HG02642 (cell line): ENCODE measurements at regions not wholly inside any gene's neighbourhood (a gene's known extent, or its start where the extent isn't known, plus 50 kb on each side); places are given as distances from the start of the nearest gene placed in this dataset.
"Not testable (repeated sequence)": the region's sequence is repeated elsewhere in the genome, so short reads cannot be mapped to it uniquely, and the experiment has no call there.

Source experiments
- ATAC-seq: cut with Tn5 transposase; IDR thresholded peaks from one replicate; pipeline ENCODE4 v1.9.1; 2021; ENCODE audit warnings: mild to moderate bottlenecking; ENCODE audit not compliant: unreplicated experiment, poor library complexity

DNA sequence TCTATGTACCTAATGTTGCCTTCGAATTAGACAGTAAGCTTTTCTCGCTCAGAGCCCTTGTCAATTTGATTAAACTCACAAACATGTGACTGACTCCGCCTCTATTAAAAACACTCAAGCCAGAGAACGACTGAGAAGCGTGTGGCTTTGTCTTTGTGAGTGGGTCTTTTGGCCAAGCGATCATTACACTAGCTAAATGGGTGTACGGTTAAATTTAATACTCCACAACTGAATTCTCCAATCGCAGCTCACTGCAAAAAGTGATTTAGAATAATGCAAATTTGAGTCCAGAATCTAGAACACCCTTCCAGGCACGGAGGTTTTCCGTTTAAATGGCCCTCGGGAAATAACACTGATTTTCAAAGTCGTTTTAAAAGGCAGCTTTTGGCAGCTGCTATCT lies 253.7 kb downstream of the EFCAB11 start:
- no peak for ATAC-seq

DNA sequence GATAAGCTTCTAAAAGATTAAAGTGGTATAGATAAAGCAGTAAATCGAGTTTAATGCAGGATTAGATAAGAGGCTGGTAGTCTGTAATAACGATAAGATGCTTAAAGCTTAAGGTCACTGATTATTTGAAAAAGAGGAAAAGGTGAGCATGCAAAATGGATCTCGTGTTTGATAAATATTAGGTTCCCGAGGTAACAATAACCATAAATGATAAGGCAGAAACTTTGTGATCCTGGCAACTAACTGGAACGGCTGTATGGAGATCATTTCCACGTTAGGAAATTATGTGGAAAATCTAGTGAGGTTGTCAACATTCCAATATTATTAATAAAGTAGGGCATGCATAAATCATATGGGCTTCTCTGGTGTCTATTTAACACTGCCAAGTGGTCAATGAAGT lies 255.5 kb downstream of the EFCAB11 start:
- ATAC-seq, result no peak

DNA sequence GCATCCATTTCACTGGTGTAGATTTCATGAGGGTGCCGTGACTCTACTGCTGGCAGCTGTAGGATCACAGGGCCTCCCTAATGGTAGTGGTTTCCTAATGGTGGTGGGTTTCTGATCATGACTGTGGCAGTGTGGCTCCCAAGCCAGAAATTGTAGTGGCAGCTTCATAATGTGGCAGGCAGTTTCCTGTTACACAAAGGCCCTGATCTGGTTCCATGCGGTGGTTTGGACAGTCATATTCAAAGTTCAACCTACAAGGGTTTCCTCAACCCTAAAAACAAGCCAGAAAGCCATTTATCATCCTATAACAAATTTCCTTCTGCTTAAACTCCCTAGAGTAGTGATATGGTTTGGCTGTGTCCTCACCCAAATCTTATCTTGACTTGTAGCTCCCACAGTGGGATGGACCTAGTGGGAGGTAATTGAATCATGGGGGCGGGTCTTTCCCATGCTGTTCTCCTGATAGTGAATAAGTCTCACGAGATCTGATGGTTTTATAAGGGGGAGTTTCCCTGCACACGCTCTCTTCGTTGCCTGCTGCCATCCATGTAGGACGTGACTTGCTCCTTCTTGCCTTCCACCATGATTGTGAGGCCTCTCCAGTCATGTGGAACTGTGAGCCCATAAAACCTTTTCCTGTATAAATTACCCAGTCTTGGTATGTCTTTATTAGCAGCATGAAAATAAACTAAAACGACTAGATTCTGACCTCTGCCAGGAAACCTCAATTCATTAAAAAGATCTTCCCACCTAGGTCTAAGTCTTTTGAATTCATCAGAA lies 257.1 kb downstream of the EFCAB11 start:
- ATAC-seq, result no peak

DNA sequence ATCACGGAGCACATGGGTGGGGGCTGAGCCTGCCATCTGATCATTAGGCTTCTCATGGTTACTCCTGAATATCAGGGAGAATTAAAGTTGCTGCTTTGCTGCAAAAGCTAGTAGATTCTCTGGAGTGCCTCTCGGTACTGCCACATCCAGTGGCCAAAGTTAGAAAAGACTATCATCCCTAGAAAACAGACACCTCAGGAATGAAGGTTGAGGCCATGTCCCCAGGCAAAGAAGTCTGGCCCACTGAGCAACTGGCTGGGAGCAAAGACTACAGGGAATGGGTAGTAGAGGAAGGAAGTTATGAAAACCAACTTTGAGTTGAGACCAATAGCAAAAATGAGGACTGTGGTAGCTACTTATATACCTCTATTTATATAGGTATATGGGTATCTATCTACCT lies 258.7 kb downstream of the EFCAB11 start:
- ATAC-seq, result no peak

DNA sequence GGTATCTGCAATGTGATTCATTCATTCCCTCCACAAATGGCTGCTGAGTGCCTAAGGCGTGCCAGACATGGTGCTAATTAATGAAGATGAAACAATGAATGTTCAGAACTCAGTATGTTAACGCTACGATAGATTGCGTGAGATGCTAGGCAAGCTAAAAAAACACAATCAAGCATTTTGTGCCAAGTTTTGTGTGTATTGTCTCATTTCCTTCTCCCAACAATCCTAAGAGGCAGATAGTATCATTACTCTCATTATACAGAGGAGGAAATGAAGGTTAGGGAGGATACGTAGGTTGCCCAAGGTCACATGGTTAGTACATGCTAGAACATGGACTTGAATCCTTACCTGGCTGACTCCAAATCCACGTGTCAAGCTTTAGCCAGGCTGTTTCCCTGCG lies 264.4 kb downstream of the EFCAB11 start:
- ATAC-seq, result no peak

DNA sequence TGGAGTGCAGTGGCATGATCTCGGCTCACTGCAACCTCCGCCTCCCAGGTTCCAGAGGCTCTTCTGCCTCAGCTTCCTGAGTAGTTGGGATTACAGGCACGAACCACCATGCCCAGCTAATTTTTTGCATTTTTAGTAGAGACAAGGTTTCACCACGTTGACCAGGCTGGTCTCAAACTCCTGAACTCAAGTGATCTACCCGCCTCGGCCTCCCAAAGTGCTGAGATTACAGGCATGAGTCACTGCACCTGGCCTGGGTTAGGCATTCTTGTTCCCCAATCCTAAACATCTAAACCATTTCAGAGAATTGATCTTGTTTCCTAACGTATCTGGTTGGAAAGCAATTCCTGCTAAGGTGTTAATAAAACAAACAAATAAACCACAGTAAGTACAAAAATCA lies 264.8 kb downstream of the EFCAB11 start:
- ATAC-seq, result not testable (repeated sequence)

DNA sequence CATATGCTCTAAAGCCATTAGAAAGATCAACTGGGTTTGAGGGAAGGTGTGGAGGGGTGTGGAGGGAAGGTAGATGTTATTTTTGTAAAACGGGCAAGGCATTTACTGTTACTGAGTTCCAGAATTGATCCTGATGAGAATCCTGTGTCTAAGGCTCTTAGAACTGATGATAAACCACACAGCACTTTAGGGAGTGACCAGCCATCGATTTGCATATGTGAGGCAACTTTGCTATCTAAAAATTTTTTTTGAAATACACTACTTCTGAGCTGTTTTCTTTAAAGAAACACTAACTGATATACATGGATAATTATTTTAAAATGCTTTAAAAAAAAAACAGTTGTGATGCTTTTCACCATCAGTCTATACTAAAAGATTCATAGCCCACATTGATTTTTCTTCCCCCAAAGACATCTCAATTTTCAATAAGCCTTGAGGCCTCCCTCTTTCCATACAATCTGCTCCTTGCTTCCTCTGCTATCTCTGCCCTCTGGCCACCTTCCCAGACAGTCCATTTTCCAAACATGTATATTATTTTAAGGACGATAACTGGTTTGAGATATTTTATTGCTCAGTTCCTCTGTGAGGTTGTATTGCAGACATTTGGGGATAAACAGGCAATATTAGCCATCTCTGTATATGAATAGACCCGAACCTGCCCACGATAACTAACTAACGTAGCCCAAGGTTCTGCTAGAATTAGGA lies 265.9 kb downstream of the EFCAB11 start:
- ATAC-seq, result no peak

DNA sequence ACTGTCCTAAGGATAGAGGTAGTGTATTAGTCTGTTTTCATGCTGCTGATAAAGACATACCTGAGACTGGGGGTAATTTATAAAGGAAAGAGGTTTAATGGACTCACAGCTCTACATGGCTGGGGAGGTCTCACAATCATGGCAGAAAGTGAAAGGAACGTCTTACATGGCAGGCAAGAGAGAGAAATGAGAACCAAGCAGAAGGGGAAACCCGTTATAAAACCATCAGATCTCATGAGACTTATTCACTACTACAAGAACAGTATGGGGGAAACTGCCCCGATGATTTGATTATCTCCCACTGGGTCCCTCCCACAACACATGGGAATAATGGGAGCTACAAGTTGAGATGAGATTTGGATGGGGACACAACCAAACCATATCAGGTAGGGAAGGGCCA lies 267.4 kb downstream of the EFCAB11 start:
- ATAC-seq, result not testable (repeated sequence)

DNA sequence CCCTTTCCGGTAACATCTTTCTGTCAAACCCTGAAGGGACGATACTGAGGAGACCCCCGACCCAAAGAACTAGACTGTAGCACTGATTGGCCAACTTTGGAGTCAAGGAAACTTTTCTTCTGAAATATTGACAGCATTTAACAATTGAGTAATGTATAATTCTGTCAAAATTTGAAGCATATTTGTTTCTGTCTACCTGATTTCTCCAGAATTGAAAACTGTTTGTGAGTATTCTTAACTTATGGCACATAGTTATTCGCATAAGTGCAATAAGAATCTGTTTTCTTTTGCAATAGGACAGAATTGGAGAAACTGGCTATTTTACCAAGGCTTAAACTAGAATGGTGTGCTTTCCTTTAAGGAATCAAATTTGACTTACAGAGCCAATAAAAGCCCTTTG lies 267.1 kb upstream of the FOXN3 start:
- ATAC-seq, result no peak

DNA sequence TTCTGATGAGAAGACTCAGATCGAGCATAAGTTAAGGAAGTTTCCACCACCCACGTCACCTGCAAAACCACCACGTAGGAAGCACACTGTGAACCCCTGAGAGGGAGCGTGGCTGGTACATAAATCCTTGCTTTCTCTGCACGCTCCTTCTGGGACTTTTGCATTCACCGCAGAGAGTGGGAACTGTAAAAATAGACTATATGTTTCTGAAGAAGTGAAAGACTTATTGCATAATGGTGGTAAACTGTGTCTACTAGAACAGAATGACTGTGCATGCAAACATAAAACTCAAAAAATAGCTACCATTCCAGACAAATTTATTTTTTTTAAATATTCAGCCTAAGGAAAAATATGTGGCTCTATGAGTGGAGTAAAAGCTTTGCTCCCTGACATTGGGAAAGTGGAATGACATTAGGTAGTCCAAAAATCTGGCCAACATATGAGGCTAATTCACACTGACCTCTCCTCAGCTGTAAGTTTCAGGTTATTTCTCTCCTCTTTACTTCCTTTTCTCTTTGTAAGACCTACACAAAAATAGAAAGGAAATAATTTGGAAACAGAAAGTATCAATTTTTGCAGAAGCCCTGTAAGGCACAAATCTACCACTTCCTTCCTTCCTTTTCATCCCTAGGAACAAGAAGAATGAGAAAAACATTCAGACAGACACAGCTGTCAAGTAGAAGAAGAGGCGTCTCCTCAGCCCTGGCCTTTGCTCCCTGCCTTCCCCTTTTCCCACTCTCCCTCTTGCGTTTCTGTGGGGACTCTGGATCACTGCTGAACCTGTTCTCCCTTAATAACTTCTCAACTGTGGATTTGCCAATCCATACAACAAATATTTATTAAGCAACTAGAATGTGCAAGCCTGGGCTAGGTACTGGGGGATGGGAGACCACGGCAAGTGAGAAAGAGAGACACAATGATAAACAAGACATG lies 264.3 kb upstream of the FOXN3 start:
- ATAC-seq, result peak; percentile 84

DNA sequence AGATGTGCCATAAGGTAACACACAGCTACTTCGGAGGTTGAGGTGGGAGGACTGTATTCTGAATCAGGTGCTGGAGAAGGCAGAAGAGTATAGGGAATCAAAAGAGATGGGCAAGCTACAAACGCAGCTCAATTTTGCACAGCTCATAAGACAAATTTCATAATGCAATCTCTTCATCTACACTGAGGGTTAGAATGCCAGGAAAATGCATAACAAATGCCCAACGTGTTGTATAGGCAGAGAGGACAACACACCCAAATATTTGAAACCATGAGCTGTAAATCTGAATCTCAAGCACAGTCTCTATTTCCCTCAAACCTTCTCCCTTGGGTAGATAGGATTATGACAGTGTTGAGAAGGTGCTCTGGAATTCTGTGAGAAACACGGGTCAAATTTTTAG lies 263.1 kb upstream of the FOXN3 start:
- no peak for ATAC-seq

DNA sequence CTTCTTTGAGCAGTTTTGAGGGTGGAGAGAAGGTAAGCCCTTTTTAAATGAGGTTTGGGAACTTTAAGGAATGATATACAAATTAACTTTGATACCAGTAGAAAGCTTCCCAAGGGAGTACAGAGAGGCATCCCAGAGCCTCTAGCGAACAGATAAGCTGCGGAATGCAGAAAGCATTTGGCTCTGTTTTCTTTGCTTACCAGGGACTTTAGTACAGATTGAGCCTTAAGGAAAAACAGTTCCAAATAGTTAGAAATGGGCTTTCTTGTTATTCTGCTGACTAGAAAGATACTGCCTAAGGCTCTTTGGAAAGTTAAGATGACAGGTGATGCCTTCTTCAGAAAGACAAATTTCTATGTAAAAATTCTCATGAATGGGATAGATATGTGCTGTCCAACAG lies 261.7 kb upstream of the FOXN3 start:
- ATAC-seq, result no peak

DNA sequence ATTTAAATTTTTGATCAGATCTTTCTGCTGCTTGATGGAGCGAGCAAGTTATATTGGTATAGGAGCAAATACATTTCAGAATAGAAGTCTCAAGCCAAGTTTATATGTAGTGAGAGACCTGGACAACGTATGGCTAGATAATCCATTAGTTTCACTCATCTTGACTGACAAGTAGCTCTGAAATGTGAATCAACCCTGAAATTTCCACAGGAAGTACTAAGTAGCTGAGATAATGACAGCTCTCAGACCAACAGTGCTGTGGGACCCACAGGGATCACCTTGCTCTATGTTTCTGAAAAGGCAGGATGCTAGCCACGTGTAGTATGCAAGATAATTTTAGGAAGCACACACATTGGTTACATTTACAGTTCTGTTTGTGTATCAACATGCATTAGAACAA lies 258.6 kb upstream of the FOXN3 start:
- ATAC-seq, result no peak

DNA sequence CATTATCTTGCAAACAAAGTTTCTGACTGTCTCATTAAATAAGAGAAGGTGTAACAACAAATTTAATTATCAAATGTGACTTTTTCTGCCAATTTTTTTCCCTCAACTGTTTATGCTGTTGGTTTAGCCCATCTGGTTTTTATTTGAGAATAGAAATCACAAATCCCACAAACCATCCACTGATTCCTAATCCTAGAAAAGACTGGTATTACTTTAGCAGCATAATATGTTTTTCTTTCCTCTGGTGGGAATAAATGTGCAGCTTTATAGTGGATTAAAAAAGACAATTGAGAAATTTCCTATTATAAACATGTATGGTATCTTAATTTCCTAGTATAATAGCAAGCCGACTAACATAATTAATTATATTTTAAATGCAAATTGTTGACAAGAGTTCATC lies 257.9 kb upstream of the FOXN3 start:
- no peak for ATAC-seq

DNA sequence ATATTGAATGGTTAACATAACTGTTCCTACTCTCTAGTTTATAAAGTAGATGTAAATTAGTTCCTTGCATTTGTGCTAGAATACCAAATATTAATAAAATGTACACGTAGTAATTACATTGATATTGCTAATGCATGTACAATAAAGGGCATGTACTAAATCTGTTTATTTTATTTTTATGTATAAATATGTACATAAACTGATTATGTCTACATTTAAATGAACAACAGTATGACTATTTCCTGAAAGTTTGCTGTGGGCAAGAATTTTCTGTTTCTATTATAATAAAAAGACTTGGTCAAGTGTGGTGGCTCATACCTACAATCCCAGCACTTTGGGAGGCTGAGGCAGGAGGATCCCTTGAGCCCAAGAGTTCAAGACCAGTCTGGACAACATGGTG lies 257.2 kb upstream of the FOXN3 start:
- ATAC-seq, result no peak

DNA sequence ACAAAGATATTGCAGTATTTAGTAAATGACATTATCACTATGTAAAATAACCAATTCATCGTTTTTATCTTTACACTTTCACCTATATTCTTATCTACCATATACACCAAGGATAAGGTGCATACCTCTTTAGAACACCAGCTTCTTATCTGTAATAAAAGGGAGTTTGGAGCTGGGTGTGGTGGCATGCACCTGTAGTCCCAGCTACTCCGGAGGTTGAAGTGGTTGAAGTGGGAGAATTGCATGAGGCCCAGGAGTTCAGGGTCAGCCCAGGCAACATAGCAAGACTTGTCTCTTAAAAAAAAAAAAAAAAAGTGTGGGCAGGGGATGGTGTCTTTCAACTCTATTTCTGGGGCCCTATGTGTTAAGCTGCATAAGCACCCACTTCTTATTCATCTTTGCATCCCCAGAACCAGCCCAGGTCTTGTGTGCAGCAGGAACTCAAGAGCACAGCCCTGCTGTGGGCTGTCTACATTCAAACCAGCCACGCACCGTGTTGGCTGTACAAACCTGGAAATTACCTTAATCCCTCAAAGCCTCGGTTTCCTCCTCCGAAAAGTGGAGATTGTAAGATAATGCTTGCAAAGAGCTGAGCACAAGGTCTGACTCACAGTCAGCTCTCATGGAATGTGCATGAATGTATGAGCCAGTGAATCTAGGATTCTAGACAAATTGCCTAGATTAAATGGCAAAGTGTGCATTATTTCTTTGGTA lies 256.6 kb upstream of the FOXN3 start:
- no peak for ATAC-seq

DNA sequence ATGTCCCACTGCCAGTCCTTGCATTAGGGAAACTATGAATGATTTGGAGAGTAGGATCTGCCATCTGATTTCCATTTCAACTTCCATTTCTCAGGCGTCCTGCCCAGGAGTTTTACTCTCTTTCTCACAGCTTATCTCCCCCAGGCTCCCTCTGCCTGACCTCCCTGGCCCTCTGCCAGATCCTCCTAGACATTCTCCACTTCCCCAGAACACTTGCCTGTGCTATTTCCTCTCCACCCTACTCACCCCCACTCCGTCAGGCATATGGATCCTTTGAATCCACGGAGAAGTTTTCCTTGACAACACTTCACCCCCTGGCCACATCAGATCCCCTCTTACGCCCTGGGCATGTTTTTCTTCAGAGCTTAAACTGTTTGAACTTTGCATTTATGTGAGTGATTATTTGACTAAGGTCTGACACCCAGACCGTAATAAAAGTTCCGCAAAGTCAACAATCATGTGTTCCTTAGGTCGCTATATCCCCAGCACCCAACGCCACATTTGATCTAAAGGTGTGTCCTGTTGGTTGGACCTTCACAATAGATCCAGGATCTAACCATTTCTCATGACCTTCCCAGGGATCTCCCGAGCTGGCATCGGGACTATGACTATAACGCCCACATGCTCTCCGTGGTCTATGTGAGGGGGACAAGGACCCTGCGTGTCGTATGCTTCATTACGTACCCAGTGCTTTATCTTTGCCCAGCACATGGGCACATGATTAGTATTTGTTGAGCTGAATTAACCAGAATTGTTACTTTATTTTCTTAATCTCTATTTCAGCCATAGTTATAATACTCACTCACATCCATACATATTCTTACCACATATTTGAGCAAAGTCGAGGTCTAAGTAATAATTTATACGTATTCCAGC lies 255.8 kb upstream of the FOXN3 start:
- no peak for ATAC-seq

DNA sequence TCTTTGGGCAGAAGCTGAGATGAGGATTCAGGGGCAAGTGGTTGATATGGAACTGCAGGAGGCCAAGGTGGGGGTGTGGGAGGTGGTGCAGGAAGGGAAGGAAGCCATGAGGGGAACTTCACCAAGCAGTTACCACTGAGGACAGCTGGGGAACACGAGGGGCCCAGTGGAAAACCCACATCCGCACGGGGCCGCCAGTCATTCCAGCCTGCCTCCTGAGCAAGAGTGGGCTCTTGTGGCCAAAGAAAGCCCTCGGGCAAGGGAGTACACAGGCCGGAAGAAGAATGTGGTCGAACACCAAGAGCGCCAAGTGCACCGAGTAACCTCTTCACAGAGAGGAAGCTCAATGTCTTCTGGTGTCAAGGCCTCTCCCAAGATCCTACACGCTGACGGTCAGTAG lies 252.2 kb upstream of the FOXN3 start:
- ATAC-seq, result peak; percentile 65

DNA sequence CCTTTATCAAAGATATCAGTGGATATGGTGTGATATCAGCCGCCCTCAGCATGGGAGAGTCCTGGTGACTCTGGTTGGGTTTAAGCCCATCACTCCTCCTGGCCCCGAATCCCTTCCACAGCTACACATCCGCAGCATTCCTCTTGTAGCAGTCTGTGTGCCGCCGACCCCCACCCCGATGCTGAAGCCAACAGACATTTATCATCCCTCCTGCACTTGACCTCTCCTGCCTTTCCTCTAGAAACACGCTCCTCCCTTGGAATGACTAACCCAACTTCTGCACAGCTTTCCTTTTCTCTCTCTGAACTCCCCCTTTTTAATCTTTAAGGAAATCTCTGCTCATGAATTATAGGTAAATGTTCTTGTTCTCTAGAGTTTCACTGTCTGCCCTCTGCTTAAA lies 250.9 kb upstream of the FOXN3 start:
- ATAC-seq, result no peak
